HL-60 (cell line): ENCODE measurements at regions not wholly inside any gene's neighbourhood (a gene's known extent, or its start where the extent isn't known, plus 50 kb on each side); places are given as distances from the start of the nearest gene placed in this dataset.

Source experiments
- CTCF ChIP-seq: IDR thresholded peaks from one replicate; pipeline ENCODE4 v1.5.1; 2011; ENCODE audit warnings: low read length, control low read depth, inconsistent platforms; ENCODE audit not compliant: insufficient read depth
- GABPA ChIP-seq: IDR thresholded peaks from 2 replicates; pipeline ENCODE4 v1.6.1; 2012; ENCODE audit warnings: low read depth
- POLR2AphosphoS5 ChIP-seq: IDR thresholded peaks from 2 replicates; pipeline ENCODE4 v1.6.1; 2012; ENCODE audit warnings: low read depth
- TF ChIP-seq, protein P1 (sequence below): IDR thresholded peaks from 2 replicates; pipeline ENCODE4 v1.6.1; 2012; ENCODE audit warnings: low read depth; ENCODE audit not compliant: insufficient replicate concordance

DNA sequence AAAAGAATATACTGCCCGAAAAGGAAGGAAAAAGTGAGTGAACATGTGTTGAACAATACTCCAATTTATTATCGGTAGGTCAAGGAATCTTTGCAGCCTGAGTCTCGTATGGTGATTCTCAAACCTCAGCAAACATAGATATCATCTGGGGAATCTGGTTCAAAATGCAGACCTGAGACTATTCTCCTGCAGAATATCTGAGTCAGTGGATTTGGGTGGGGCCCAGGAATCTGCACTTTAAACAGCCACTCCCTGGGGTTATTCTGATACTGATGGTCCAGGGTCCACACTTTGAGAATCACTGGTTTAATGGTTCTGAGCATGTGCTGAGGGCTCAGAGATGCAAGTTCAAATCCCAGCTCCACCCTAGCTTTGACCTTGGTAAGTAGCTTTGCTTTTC is 53.6 kb upstream of the GRK3 start:
- TF ChIP-seq GABPA (no peak), CTCF (no peak), POLR2AphosphoS5 (no peak)
- TF ChIP-seq, protein P1, sequence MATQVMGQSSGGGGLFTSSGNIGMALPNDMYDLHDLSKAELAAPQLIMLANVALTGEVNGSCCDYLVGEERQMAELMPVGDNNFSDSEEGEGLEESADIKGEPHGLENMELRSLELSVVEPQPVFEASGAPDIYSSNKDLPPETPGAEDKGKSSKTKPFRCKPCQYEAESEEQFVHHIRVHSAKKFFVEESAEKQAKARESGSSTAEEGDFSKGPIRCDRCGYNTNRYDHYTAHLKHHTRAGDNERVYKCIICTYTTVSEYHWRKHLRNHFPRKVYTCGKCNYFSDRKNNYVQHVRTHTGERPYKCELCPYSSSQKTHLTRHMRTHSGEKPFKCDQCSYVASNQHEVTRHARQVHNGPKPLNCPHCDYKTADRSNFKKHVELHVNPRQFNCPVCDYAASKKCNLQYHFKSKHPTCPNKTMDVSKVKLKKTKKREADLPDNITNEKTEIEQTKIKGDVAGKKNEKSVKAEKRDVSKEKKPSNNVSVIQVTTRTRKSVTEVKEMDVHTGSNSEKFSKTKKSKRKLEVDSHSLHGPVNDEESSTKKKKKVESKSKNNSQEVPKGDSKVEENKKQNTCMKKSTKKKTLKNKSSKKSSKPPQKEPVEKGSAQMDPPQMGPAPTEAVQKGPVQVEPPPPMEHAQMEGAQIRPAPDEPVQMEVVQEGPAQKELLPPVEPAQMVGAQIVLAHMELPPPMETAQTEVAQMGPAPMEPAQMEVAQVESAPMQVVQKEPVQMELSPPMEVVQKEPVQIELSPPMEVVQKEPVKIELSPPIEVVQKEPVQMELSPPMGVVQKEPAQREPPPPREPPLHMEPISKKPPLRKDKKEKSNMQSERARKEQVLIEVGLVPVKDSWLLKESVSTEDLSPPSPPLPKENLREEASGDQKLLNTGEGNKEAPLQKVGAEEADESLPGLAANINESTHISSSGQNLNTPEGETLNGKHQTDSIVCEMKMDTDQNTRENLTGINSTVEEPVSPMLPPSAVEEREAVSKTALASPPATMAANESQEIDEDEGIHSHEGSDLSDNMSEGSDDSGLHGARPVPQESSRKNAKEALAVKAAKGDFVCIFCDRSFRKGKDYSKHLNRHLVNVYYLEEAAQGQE, result no peak
